PFSK-1 (cell line): ENCODE measurements at regions not wholly inside any gene's neighbourhood (a gene's known extent, or its start where the extent isn't known, plus 50 kb on each side); places are given as distances from the start of the nearest gene placed in this dataset.

Experiments
- SIN3A ChIP-seq: IDR thresholded peaks from 2 replicates; pipeline ENCODE4 v1.6.1; 2012; ENCODE audit warnings: mild to moderate bottlenecking, low read length, moderate library complexity, borderline replicate concordance; ENCODE audit not compliant: insufficient read depth
- TAF1 ChIP-seq: IDR thresholded peaks from 2 replicates; pipeline ENCODE4 v1.6.1; 2012; ENCODE audit warnings: low read length, control low read depth, borderline replicate concordance; ENCODE audit not compliant: insufficient read depth

DNA sequence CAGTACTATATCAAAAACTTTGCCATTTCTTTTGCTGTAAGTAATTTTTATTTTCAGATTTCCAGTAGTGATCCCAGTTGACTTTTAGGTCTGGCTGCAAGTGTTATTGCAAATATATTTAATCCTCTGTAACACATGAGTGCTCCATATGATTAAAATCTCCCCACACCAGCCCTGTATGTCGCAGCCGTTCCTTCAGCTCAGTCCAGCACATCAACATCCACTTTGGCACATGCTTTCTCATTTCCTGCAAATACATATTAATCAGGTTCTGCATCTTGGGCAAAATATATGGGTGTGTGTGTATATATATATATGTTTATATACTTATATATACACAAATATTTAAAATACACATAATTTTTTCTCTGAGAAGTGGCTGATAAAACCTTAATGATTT is 919.5 kb downstream of the JRKL start:
- TF ChIP-seq SIN3A (no peak), TAF1 (no peak)
